ENCODE measurements at regions not wholly inside any gene's neighbourhood (a gene's known extent, or its start where the extent isn't known, plus 50 kb on each side); places are given as distances from the start of the nearest gene placed in this dataset.
A peak's percentile ranks its signal among the peaks of the same experiment; 100 is the strongest.
"Not testable (repeated sequence)": the region's sequence is repeated elsewhere in the genome, so short reads cannot be mapped to it uniquely, and the experiment has no call there.

- no peak for DNase-seq (ENCODE audit: low spot score)
Observed at GRCh38 chr3:160098261-160098908, 109.8 kb downstream of the IL12A start.

DNA sequence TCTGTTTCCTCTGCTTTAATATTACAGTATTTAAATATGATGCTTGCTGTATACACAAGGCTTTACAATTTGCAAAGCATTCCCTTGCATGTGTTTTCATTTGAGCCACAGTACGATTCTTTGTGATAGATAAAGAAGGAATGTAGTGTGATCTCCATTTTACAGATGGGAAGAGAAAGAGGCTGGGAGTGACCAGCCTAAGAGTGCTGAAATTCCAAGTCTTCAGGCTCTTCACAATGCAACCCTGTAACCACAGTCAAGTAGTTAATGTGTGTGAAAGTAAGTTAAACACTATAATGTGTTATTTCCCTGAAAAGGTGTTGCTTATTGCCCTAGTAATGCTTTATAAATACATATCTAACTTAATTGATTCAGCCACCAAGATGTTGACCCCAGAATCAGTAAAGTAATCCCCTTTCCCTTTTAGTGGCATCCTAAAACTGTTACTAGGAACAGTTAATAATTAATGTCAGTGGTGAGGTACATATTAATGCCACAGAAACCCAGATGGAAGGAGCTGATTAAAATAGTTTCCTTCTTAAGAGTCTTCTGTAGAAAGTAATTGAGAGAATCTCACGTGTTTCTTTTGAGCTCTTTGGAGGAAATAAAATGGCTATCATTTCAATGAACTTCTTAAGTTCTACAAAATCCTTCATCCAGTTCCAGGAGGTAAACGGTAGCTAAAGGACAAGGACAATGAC, 110.4 kb downstream of the IL12A start:
- DNase-seq (ENCODE audit: low spot score), result no peak

GRCh38 chr3:160099834-160100233, 111.2 kb downstream of the IL12A start:
- no peak for DNase-seq (ENCODE audit: low spot score)

GRCh38 chr3:160100610-160101009, 112.0 kb downstream of the IL12A start:
- DNase-seq (ENCODE audit: low spot score), result no peak

- DNase-seq (ENCODE audit: low spot score), result not testable (repeated sequence)
Observed at GRCh38 chr3:160102001-160102400, 113.4 kb downstream of the IL12A start.

- DNase-seq (ENCODE audit: low spot score), result peak; percentile 93
Observed at GRCh38 chr3:160103397-160103796, 114.8 kb downstream of the IL12A start.

- no peak for DNase-seq (ENCODE audit: low spot score)
Observed at GRCh38 chr3:160105907-160106584, 117.4 kb downstream of the IL12A start.

DNA sequence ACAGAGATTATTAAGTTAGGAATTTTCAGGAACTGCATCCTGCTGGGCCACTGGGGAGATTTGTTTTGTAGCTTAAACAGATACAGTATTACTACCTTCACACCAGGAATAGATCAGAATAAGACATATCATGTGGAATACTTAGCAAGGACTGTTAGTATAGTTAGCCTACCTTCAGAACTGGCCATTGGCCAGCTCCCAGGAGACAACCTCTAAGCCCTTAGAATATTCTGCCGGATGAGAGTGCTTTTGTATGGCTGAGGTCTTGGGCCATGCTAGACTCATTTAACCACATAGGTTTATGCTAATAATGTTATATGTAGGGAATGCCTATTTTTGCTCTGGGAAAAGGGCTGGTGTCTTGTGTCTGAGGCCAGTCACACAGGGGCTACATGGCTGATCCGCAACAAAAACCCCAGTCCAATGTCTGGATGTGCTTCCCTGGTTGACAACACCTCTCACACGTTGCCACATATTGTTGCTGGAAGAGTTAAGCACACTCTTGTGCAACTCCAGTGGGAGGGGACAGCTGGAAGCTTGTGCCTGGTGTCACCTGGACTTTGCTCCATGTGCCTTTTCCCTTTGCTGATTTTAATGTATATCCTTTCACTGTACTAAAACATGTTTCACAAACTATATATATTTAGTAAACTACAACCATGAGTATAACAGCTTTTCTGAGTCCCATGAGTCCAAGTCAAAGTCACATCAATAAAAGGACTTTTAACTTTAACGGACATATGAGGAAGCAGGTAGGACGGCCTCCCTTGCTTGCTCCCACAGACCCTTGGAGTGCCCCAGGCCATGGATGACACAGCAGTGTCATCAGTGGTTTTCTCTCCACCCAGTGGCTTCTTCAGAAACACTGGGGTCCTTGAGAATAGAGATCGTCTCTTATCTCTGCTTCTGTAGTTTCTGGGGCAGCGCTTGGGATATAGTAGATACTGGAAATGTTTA, 118.0 kb upstream of the C3orf80 start:
- no peak for DNase-seq (ENCODE audit: low spot score)

GRCh38 chr3:160108362-160108761, 116.9 kb upstream of the C3orf80 start:
- no peak for DNase-seq (ENCODE audit: low spot score)

DNA sequence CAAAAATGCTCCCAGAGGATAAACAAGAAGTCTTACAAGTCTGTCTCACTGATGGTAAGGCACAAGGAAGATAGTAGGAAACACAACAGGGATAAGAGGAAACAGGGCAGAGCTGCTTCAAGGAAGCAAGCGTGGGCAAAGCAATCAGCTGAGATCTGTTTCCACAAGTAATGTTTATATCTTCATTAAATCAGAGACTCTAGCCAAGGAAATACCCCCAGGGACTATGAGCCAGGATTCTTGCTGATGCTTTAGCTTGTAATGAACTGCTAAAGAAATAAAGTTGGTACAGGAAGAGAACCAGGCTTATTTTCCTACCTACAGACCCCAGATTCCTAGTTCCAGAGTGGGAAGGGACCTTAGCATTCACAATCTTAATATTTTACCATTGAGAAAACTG, 112.7 kb upstream of the C3orf80 start:
- DNase-seq (ENCODE audit: low spot score), result no peak

- no peak for DNase-seq (ENCODE audit: low spot score)
Observed at GRCh38 chr3:160112996-160113395, 112.2 kb upstream of the C3orf80 start.

GRCh38 chr3:160114355-160114995, 110.7 kb upstream of the C3orf80 start:
- DNase-seq (ENCODE audit: low spot score), result no peak

GRCh38 chr3:160115387-160115786, 109.8 kb upstream of the C3orf80 start:
- no peak for DNase-seq (ENCODE audit: low spot score)

GRCh38 chr3:160124224-160124623, 101.0 kb upstream of the C3orf80 start:
- DNase-seq (ENCODE audit: low spot score), result no peak

DNA sequence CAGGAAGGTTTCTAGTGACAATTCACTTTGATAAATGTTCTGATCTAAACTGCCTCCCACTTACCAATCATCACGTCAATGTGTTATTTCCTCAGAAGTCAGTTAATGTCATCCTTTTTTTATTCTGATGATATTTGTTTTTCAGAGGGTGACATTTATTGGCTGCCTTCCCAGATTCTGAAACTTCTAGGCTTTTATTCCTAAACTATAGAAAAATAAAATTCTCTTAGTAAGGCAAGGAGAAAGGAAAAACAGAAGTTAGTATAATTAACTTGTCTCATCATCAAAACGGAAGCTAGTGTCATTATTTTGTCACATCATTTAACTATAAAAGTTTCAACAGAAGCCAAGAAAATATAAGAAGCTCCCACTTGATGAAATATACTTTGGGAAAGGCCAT, 100.0 kb upstream of the C3orf80 start:
- no peak for DNase-seq (ENCODE audit: low spot score)

DNA sequence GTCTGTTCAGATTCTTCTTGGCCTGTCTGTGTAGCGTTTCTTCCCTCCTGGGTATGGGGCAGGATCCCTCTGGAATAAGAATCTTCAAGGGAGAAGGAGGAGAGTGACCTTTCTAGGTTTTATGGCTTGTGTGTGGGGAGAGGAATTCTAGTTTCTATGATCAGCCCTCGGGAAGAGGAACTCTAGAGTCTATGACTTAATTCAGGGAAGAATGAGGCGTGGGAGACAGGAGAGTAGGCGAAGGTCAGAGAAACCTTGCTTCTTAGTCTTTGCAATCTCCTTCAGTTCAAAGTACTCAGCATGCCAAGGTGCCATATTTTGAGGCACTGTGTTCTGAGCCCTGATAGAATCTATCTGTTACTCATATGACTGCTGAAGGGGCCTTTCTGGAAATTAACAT, 99.2 kb upstream of the C3orf80 start:
- no peak for DNase-seq (ENCODE audit: low spot score)

- DNase-seq (ENCODE audit: low spot score), result no peak
Observed at GRCh38 chr3:160126761-160127160, 98.5 kb upstream of the C3orf80 start.

GRCh38 chr3:160127308-160127707, 97.9 kb upstream of the C3orf80 start:
- DNase-seq (ENCODE audit: low spot score), result no peak

- no peak for DNase-seq (ENCODE audit: low spot score)
Observed at GRCh38 chr3:160128056-160128455, 97.2 kb upstream of the C3orf80 start.

GRCh38 chr3:160129459-160130061, 95.7 kb upstream of the C3orf80 start:
- DNase-seq (ENCODE audit: low spot score), result no peak

DNA sequence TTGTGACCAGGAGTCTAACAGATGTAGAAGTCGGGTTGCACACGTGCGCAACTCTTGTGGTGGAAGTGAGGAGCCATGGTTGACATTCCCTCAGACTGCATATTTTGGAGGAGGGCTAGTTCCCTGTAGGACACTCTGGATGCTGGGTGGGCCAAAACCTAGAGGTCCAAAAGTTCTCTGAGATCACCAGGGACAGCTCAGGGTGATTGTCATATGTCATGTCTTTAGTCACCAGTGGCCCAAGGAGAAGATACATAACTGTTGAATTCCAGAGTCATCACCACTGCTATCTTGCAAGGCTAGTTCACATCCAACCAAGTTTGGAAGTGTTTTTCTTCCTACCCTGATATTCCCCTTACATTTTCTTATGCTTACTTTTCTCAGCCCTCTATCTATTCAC, 95.2 kb upstream of the C3orf80 start:
- DNase-seq (ENCODE audit: low spot score), result no peak
